ENCODE measurements at regions not wholly inside any gene's neighbourhood (a gene's known extent, or its start where the extent isn't known, plus 50 kb on each side); places are given as distances from the start of the nearest gene placed in this dataset.

- H3K9me3 ChIP-seq: peaks cover 0 to 14% (median 8%) of the 10 kb centered on the region in 4 donors
- TF ChIP-seq POLR2AphosphoS5 (IDR thresholded peaks at IDR 0.05) (no peak), EP300 (IDR thresholded peaks at IDR 0.05) (no peak), CTCF (IDR thresholded peaks at IDR 0.05) (no peak), POLR2A (IDR thresholded peaks at IDR 0.05) (no peak)
- H3K27ac ChIP-seq: no peak overlapping the region
- H3K4me3 ChIP-seq: no peak overlapping the region
- no peak for DNase-seq
- H3K36me3 ChIP-seq: no peaks in the 10 kb centered on the region
- no peaks in the 10 kb centered on the region for H3K4me1 ChIP-seq
- 66 to 72% methylated on average over 4 of the region's 4 CpGs for WGBS, 2 donors
- intact Hi-C loops (cut with DNase I): no loop called here
- H3K27me3 ChIP-seq: no peaks in the 10 kb centered on the region
These were observed 640.1 kb upstream of the CDH8 start for GRCh38 chr16:62676306-62676705.

GRCh38 chr16:62665269-62665668 is 629.0 kb upstream of the CDH8 start:
- peaks cover 0 to 3% (median under 1%) of the 10 kb centered on the region in 4 donors for H3K9me3 ChIP-seq
- H3K27ac ChIP-seq: no peak overlapping the region
- no peak overlapping the region for H3K4me3 ChIP-seq
- TF ChIP-seq CTCF (IDR thresholded peaks at IDR 0.05) (no peak), EP300 (IDR thresholded peaks at IDR 0.05) (no peak), POLR2AphosphoS5 (IDR thresholded peaks at IDR 0.05) (no peak), POLR2A (IDR thresholded peaks at IDR 0.05) (no peak)
- WGBS, 2 donors: 68 to 69% methylated on average over 1 of the region's 1 CpG
- no peaks in the 10 kb centered on the region for H3K4me1 ChIP-seq
- intact Hi-C loops (cut with DNase I): no loop called here
- H3K27me3 ChIP-seq: no peaks in the 10 kb centered on the region
- DNase-seq: no peak
- no peaks in the 10 kb centered on the region for H3K36me3 ChIP-seq

- no peak overlapping the region for H3K27ac ChIP-seq
- H3K27me3 ChIP-seq: no peaks in the 10 kb centered on the region
- no peak for TF ChIP-seq EP300 (IDR thresholded peaks at IDR 0.05)
- TF ChIP-seq CTCF (IDR thresholded peaks at IDR 0.05): no peak
- TF ChIP-seq POLR2AphosphoS5 (IDR thresholded peaks at IDR 0.05): no peak
- TF ChIP-seq POLR2A (IDR thresholded peaks at IDR 0.05): no peak
- H3K4me3 ChIP-seq: no peak overlapping the region
- intact Hi-C loops (cut with DNase I): no loop called here
- DNase-seq: no peak
- 26 to 66% methylated on average over 3 of the region's 3 CpGs for WGBS, 2 donors
- no peaks in the 10 kb centered on the region for H3K4me1 ChIP-seq
- no peaks in the 10 kb centered on the region for H3K36me3 ChIP-seq
- peaks cover 0 to 3% (median under 1%) of the 10 kb centered on the region in 4 donors for H3K9me3 ChIP-seq
These were observed 628.3 kb upstream of the CDH8 start for GRCh38 chr16:62664566-62664965.

- TF ChIP-seq CTCF (IDR thresholded peaks at IDR 0.05) (no peak), EP300 (IDR thresholded peaks at IDR 0.05) (no peak), POLR2A (IDR thresholded peaks at IDR 0.05) (no peak), POLR2AphosphoS5 (IDR thresholded peaks at IDR 0.05) (no peak)
- Histone ChIP-seq H3K27me3 (no peaks in the 10 kb centered on the region), H3K27ac (no peak overlapping the region), H3K36me3 (no peaks in the 10 kb centered on the region), H3K4me3 (no peak overlapping the region), H3K9me3 (peaks cover 0 to 2% (median 0%) of the 10 kb centered on the region in 4 donors), H3K4me1 (no peaks in the 10 kb centered on the region)
- intact Hi-C loops (cut with DNase I): no loop called here
- no peak for DNase-seq
These were observed 625.2 kb upstream of the CDH8 start for GRCh38 chr16:62661435-62661834.

GRCh38 chr16:62657116-62657515 is 620.9 kb upstream of the CDH8 start:
- TF ChIP-seq POLR2A (IDR thresholded peaks at IDR 0.05) (no peak), POLR2AphosphoS5 (IDR thresholded peaks at IDR 0.05) (no peak), CTCF (IDR thresholded peaks at IDR 0.05) (no peak), EP300 (IDR thresholded peaks at IDR 0.05) (no peak)
- H3K36me3 ChIP-seq: no peaks in the 10 kb centered on the region
- no peak for DNase-seq

More at GRCh38 chr16:62657116-62657515, 620.9 kb upstream of the CDH8 start:
- no peak overlapping the region for H3K4me3 ChIP-seq
- no peak overlapping the region for H3K27ac ChIP-seq
- intact Hi-C loops (cut with DNase I): no loop called here
- H3K27me3 ChIP-seq: no peaks in the 10 kb centered on the region
- no peaks in the 10 kb centered on the region for H3K9me3 ChIP-seq
- H3K4me1 ChIP-seq: no peaks in the 10 kb centered on the region
